HUDEP-2 (cell line): ENCODE measurements at regions not wholly inside any gene's neighbourhood (a gene's known extent, or its start where the extent isn't known, plus 50 kb on each side); places are given as distances from the start of the nearest gene placed in this dataset.

Experiments
- DNase-seq, 76 experiments: peaks; one replicate each; lab custom pipeline; 2025; ENCODE audit not compliant: unreplicated experiment in 76 of 76; lab: John Stamatoyannopoulos, UW

DNA sequence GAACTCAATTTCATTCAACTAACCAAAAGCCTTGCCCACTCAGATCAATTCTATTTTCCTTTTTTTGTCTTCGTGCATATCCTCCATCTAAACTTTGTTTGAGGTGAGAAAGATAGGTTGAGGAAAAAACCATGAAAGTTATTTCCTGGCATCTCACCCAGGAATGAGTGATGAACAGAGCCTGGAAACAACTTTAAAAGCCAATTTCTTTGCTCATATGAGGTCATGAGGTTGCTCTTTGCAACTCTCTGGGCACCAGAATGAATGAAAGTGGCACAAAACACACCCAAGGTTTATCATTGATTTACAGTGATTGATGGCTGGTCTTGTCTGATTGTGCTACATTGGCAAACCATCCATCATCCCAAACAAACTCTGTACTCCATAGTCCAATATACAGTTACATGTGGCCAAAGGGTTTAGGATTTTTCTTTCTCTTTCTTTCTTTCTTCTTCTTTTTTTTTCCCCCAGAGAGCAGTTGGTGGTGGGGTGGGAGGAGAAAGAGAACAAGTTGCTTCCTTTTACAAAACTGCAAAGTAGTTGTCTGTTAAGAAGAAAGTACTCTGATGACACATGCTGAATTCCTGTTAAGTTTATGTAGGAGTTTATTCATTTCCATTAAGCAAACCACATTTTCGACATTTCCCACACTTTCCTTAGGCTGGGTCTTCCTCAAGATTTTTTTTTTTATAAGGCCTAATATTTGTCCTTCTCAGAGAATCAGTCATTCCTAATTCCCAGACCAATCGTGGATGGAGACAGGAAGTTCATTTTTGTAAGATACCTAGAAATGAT lies 575.9 kb upstream of the ZEB2 start:
- no peak for DNase-seq

DNA sequence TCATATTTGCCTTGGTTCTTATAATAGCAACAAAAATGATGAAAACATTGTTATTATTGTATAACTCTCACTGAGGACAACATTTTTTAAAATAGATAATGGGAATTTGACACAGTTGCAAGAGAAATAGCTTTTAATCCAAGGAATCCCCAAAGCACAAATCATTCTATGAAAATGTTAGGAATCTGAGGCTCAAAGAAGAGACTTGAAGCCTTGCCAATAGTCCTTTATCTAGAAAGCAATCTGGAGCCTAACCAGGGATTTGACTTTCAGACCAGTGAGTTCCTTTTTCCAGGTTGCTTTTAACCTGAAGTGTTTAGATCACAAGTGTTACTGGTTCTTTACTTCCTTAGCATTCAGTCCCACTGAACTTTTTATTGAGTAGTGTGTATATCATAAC lies 574.5 kb upstream of the ZEB2 start:
- no peak for DNase-seq

DNA sequence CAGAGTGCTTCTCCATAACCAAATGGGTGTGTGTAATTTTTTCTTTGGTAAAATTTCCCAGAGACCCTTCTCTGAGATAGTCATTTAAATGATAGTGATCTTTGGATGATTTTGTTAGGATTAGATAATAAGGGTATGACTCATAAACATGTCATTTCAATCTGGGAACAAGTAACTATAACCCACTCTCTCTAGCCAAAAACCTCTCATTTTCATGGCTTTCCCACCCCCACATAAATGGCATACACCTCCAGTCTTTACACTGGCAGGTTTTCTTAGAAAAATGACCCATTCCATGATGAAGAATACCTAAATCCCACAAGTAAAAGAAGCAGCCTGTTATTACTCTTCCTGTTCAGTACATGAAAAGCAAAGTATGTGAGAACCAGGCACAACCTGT lies 572.0 kb upstream of the ZEB2 start:
- DNase-seq, result no peak

DNA sequence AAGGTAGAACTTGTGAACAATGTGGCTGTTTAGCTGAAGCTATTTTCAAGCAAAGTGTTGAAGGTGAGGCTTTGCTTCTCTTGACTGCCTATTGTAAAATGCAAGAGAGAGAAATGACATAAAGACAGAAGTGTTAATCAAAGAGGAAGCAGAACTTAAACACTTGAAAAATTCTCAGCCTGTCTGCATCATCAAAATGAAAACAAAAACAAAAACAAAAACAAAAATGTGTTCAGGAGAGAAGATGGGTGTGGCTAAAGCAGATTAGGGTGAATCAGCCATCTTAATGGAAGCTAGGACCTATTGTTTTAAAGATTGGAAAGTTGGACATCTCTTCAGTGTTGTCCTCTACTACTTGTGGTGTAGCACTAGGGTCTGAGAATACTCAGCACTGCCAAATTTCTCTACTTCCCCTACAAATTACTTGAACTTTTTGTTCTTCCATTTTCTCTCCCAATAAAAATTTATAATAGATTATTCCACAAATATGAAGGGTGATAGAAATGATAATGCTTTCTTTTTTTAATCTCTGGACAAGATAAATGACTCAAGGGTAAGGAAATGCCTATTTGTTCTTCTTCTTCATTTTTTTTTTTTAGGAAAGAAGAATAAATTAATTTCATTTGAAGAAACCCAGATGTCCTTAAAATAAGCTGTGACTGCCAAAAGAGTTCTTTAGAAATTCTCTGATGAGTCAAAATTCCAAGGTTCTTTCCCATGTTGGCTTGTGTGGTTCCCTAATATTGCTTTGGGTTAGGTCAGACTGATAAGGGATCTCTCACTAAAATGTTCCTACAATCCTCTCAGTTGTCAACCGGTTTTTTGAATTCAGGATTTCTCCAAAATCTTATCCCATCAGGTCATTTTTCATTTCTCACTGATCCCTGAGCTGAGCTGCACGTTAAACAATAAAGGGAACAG lies 571.2 kb upstream of the ZEB2 start:
- DNase-seq, result no peak

- DNase-seq, result no peak
These were observed 568.8 kb upstream of the ZEB2 start for GRCh38 chr2:145088756-145089155.

- DNase-seq, result no peak
These were observed 567.0 kb upstream of the ZEB2 start for GRCh38 chr2:145086910-145087309.

GRCh38 chr2:145085612-145086011 lies 565.7 kb upstream of the ZEB2 start:
- no peak for DNase-seq

DNA sequence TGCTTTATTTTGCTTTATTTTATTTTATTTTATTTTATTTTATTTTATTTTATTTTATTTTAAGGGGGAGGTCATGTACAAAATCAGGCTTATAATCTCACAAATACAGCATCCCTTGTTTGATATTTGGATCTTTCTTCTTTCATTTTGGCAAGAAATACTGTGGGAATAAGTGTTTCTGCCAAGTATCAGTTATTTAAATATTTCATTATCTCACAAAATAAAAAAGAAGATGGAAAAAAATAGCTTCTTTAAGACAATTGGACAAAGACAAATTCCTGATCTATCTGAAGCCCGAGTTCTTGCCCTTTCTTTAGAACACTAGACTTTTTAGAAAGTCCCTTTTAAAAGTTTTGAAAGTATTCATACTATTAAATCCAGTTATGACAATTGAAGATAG lies 560.5 kb upstream of the ZEB2 start:
- DNase-seq, result no peak

DNA sequence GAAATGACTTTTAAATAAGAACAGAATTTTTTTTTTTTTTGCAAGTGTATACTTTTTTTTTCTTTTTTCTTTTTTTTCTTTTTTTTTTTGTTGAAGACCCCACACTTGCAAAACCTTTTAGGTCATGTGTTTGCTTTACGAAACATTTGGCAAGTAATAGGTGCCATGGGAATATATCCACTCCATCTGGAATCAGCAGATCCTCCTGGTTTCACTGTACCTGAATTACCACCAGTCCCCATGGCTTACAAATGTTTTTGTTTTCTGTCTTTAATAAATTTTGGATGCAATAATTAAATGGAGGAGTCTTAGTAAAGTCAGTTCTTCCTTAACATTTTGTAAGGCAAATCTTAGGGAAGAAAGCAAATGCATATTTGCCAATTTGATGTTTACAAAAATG lies 559.7 kb upstream of the ZEB2 start:
- no peak for DNase-seq

DNA sequence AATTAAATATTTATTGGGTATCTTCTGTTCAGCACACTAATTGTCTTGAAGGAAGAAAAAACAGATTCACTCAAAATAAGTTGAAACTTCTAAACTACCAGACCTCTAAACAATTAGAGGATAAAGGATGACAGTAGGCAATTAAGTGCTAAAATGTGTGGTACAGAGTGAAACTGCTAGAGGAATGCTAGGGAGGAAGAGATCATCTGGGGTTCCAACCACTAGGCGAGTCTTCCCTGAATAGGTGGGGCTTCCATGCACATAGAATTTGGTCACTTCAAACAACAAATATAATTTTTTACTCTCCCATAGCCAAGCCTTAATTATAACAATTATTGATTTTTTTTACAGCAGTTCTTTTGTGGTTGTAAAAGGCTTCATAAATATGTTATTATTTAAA lies 559.0 kb upstream of the ZEB2 start:
- DNase-seq, result no peak

DNA sequence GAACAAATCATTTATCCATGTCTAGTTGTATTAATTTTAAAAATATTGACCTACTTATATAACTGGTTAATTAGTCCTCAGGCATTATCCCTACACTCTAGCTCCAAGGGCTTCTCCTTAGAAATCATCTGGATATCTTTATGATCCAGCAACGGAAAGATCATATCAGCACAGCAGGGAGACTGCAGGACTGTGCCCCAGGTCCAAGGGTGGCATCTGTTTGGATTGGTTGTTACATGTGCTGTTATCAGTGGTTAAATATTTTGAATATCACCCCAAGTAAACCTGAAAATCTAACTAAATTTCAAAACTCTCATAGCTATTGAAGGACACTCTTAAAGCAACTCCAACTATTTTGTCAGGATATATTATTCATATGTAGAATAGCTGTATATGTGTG lies 556.2 kb upstream of the ZEB2 start:
- no peak for DNase-seq

GRCh38 chr2:145075454-145076062 lies 555.6 kb upstream of the ZEB2 start:
- no peak for DNase-seq

- no peak for DNase-seq
These were observed 550.8 kb upstream of the ZEB2 start for GRCh38 chr2:145070703-145071102.

DNA sequence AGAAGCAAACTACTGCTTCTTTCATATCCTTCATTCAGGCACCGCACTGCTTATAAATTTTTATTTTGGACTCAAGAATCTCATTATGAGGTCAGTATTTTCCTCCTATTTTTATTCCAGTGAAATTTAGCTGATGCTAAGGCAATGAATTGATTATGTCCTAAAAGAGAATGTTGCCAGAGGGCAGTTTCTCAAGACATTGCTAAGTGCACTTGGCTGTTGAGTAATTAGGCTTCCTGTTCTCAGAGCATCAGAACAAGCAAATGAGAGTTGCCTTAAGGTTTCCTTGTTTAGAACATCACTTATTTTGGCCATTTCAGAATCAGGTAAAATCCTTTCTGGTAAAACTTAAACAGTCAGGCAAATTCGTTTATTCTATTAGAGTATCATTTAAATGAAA lies 548.6 kb upstream of the ZEB2 start:
- no peak for DNase-seq

DNA sequence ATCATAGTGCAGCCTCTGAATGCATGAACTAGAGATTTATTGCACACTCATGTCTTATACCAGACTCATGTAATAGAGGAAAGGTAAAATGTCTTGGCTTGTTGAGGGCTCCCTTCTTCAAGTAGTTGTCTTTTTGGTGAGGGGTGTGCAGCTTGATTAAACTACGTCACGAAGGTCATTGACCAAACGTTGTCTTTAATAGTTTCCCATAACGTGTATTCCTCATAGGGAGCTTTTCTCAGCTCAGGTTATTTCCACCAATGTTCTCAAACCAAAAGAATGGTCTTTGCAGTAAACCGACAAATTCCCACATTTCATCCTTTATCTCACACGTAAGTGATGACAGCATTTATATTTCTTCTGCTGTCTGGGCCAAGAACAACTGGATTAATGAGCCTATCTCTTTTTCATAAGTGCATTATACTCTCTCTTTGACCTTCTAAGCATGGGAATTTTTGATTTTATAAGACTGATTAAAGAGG lies 547.7 kb upstream of the ZEB2 start:
- DNase-seq, result no peak

DNA sequence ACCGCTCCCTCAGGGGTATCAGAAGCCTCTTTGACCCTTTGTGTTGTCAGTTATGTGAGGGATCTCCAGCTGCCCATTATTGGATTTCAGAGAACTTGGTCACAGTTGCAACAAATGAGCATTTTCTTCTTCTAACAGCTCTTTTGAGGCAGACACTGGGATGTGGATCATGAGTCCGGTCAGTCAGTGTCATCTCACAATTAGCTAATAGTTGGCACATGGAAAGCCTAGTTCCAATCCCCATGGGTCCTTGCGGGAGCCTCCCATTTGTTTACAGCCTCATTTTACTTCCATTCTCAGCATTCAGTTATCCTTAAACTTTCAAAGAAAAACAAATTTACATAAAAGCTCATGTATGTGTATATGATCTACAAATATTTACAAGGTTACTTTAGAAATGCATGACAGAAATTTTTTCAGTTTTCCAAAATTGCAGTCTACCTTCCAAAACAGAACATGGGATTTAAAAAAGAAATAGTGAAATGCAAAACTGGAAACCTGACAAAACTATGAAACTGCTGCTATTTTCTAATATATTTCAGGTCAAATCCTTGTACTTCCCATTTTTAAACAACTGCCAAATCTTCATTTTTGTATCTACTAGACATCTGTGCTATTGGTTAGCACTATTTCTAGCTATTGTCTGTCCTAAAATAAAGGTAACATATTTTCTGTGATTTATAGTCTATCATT lies 547.1 kb upstream of the ZEB2 start:
- no peak for DNase-seq

DNA sequence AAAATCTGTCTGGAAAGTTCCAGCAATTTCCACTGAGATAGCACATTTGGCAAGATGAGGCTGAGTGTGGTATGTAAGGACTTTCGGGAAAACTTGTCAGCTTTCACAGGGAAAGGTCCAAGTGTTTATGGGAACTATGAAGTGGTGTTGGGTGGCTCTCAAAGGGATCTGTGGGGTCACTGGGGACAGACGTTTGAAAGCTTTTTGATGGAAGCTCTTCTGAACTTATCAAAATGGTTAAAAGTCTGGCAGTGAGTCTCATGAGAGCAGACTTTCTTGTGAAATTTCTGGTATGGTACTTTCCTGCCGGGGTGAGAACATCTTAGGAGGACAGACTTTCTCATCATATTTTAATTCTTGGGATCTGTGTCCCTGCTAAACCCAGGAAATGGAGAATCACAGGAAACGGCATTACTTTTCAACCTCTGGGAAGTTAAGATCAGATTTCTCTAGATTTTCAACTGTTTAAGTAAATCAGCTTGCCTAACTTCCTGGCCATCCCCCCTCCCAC lies 546.3 kb upstream of the ZEB2 start:
- no peak for DNase-seq

- DNase-seq, result no peak
These were observed 545.4 kb upstream of the ZEB2 start for GRCh38 chr2:145065342-145065741.

GRCh38 chr2:145064511-145064910 lies 544.6 kb upstream of the ZEB2 start:
- DNase-seq, result no peak

DNA sequence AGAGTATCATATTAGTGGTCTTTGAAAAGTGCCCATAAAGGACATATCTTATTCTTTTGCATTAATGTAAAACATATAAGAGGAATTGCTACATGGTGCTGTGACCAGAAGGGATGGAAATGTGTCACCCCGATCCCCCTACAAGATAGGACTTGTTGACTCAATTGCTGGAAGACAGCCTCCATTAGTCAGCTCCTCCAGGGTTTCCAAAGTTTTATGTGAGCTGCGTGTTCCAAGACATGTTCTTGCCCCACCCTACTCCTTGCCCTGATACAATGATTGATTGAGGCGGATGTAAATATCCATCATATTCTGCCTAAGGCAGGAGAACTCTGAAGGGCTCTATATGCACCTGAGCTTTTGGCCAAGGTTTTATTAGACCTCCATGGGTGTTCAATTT lies 541.0 kb upstream of the ZEB2 start:
- no peak for DNase-seq

DNA sequence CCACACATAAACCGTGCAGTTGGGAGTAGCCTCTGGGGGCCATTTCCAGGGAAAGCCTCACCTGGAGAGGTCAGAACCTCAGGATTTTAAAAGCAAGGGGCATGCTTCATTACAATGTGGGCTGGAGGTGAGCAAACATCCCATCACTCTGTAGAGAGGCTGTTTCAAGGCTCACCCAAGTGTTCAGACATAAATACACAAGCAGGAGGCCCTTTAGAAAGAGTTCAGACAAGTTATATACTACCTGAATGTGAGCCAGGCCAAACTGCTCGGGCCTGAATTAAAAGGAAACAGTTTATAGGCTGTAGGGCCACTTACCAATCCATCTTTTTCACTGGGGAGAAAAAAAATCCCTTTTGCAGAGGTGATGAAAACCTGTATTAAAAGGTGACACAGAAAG lies 540.0 kb upstream of the ZEB2 start:
- no peak for DNase-seq
